Stomach (tissue), 8 donors: ENCODE measurements at regions not wholly inside any gene's neighbourhood (a gene's known extent, or its start where the extent isn't known, plus 50 kb on each side); places are given as distances from the start of the nearest gene placed in this dataset.

Source experiments
- DNase-seq, 2 donors: peaks; one replicate each; pipeline versions ENCODE4 v3.0.0 to v3.0.0-alpha.2; 2013 to 2019
- H3K27ac ChIP-seq, 5 donors: fragments of 200-600 bp in 4 of 5; sonication (generic) in 4 of 5; one replicate each; pipeline ENCODE4 v1.5.1; 2013 to 2019; ENCODE audit warnings: mild to moderate bottlenecking in 1 of 5, moderate library complexity in 1 of 5
- H3K27me3 ChIP-seq, 3 donors: fragments of 200-600 bp; sonication (generic); one replicate each; pipeline ENCODE4 v1.5.1; 2017 to 2019; ENCODE audit warnings: mixed run types in 1 of 3
- H3K36me3 ChIP-seq, 4 donors: fragments of 200-600 bp; sonication (generic); 1 replicate in 3 of 4; 2 replicates in 1 of 4; pipeline ENCODE4 v1.5.1; 2016 to 2019
- H3K4me1 ChIP-seq, 4 donors: fragments of 200-600 bp; sonication (generic); one replicate each; pipeline ENCODE4 v1.5.1; 2016 to 2019
- H3K4me3 ChIP-seq, 4 donors: fragments of 200-600 bp; sonication (generic) in 3 of 4; one replicate each; pipeline ENCODE4 v1.5.1; 2016 to 2019; ENCODE audit warnings: mild to moderate bottlenecking in 1 of 4
- H3K9me3 ChIP-seq, 4 donors: fragments of 200-600 bp; sonication (generic); one replicate each; pipeline ENCODE4 v1.5.1; 2016 to 2019
- CTCF ChIP-seq, 7 experiments: fragments of 450-650 bp in 4 of 7; fragments of 200-600 bp in 3 of 7; sonication (generic) in 3 of 7; IDR thresholded peaks; one replicate each; pipeline ENCODE4 v1.5.1; 2016 to 2019; ENCODE audit warnings: antibody characterized with exemption in 7 of 7, control low read depth in 2 of 7, mild to moderate bottlenecking in 1 of 7
- EP300 ChIP-seq: sonication (generic); formaldehyde crosslinking; IDR thresholded peaks from one replicate; pipeline ENCODE4 v1.6.1; 2017; ENCODE audit warnings: antibody characterized with exemption
- POLR2A ChIP-seq, 4 donors: fragments of 450-650 bp; IDR thresholded peaks; one replicate each; pipeline ENCODE4 v1.6.1; 2016; ENCODE audit warnings: antibody characterized with exemption in 4 of 4, control low read depth in 2 of 4, mild to moderate bottlenecking in 1 of 4, moderate library complexity in 1 of 4
- POLR2AphosphoS5 ChIP-seq, 3 donors: sonication (generic); formaldehyde crosslinking; IDR thresholded peaks; one replicate each; pipeline ENCODE4 v1.6.1; 2016; ENCODE audit warnings: antibody characterized with exemption in 3 of 3
- WGBS, 5 donors: extraction: QIAGEN DNeasy Blood & Tissue Kit in 3 of 5; methylation state at CpG; one replicate each; pipeline versions ENCODE4 v1.1.5 to v1.1.7; 2013 to 2018; 5-methylcytosine and 5-hydroxymethylcytosine counted together
- intact Hi-C: fragments of 100-400 bp; cut with DNase I; formaldehyde crosslinking; loops from one replicate; pipeline ENCODE4 v1.15.1; 2023; ENCODE audit warnings: low total_unique reads
- donor health status: healthy with polysubstance abuse.
- donor health status: Bipolar disorder and iron deficiency.
- donor health status: healthy.

GRCh38 chr2:604854-605524, 72.2 kb downstream of the TMEM18 start:
- Histone ChIP-seq H3K27me3 (peaks cover 0 to 6% (median 0%) of the 10 kb centered on the region in 3 donors), H3K36me3 (no peaks in the 10 kb centered on the region), H3K27ac (no peak overlapping the region), H3K9me3 (no peaks in the 10 kb centered on the region), H3K4me1 (no peaks in the 10 kb centered on the region), H3K4me3 (no peak overlapping the region)
- TF ChIP-seq POLR2A (IDR thresholded peaks at IDR 0.05) (no peak), EP300 (no peak), POLR2AphosphoS5 (IDR thresholded peaks at IDR 0.05) (no peak), CTCF (IDR thresholded peaks at IDR 0.05) (no peak)
- 88 to 96% (median 93%) methylated on average over 2 of the region's 2 CpGs for WGBS, 5 donors
- intact Hi-C loops, result no loop called here
- DNase-seq, result no peak

GRCh38 chr2:604385-604784, 72.8 kb downstream of the TMEM18 start:
- WGBS, 5 donors, result 87 to 92% (median 90%) methylated on average over 6 to 9 of the region's 9 CpGs
- no peaks in the 10 kb centered on the region for H3K36me3 ChIP-seq
- H3K27ac ChIP-seq, result no peak overlapping the region
- intact Hi-C loops, result no loop called here
- DNase-seq, result no peak
- H3K27me3 ChIP-seq, result peaks cover 0 to 6% (median 0%) of the 10 kb centered on the region in 3 donors
- no peak for TF ChIP-seq POLR2A (IDR thresholded peaks at IDR 0.05)
- TF ChIP-seq CTCF (IDR thresholded peaks at IDR 0.05), result no peak
- no peak for TF ChIP-seq EP300
- TF ChIP-seq POLR2AphosphoS5 (IDR thresholded peaks at IDR 0.05), result no peak
- no peaks in the 10 kb centered on the region for H3K9me3 ChIP-seq
- H3K4me3 ChIP-seq, result no peak overlapping the region
- H3K4me1 ChIP-seq, result no peaks in the 10 kb centered on the region

GRCh38 chr2:603869-604268, 73.3 kb downstream of the TMEM18 start:
- peak in 1 of 2 donors; percentile 10 for DNase-seq
- peaks cover 0 to 6% (median 0%) of the 10 kb centered on the region in 3 donors for H3K27me3 ChIP-seq
- no peaks in the 10 kb centered on the region for H3K4me1 ChIP-seq
- H3K36me3 ChIP-seq, result no peaks in the 10 kb centered on the region
- H3K4me3 ChIP-seq, result no peak overlapping the region
- H3K9me3 ChIP-seq, result no peaks in the 10 kb centered on the region
- H3K27ac ChIP-seq, result no peak overlapping the region
- intact Hi-C loops, result no loop called here
- TF ChIP-seq POLR2AphosphoS5 (IDR thresholded peaks at IDR 0.05) (no peak), EP300 (no peak), POLR2A (IDR thresholded peaks at IDR 0.05) (no peak), CTCF (IDR thresholded peaks at IDR 0.05) (no peak)
- WGBS, 5 donors, result 61 to 74% (median 66%) methylated on average over 8 of the region's 8 CpGs

- Histone ChIP-seq H3K4me1 (no peaks in the 10 kb centered on the region), H3K27ac (no peak overlapping the region), H3K27me3 (peaks cover 0 to 6% (median 0%) of the 10 kb centered on the region in 3 donors), H3K4me3 (no peak overlapping the region), H3K9me3 (no peaks in the 10 kb centered on the region), H3K36me3 (no peaks in the 10 kb centered on the region)
- DNase-seq, result no peak
- 57 to 76% (median 69%) methylated on average over 5 of the region's 5 CpGs for WGBS, 5 donors
- no peak for TF ChIP-seq EP300
- TF ChIP-seq CTCF (IDR thresholded peaks at IDR 0.05), result no peak
- TF ChIP-seq POLR2AphosphoS5 (IDR thresholded peaks at IDR 0.05), result no peak
- no peak for TF ChIP-seq POLR2A (IDR thresholded peaks at IDR 0.05)
- intact Hi-C loops, result no loop called here
Observed at GRCh38 chr2:603427-603826, 73.8 kb downstream of the TMEM18 start.
